BLaER1 treated with 17β-estradiol and CSF1 and Interleukin-3, amounts not matched to agents 10 nM and 100 nM (cell line): ENCODE measurements at regions not wholly inside any gene's neighbourhood (a gene's known extent, or its start where the extent isn't known, plus 50 kb on each side); places are given as distances from the start of the nearest gene placed in this dataset.

ENCODE experiments used
- H3K27ac ChIP-seq, 11 experiments: shearing (Covaris generic); formaldehyde crosslinking; 2 replicates each; pipeline ENCODE4 v1.8.1; 2022
- H3K27me3 ChIP-seq, 11 experiments: shearing (Covaris generic); formaldehyde crosslinking; 2 replicates each; pipeline ENCODE4 v1.8.1; 2022
- H3K36me3 ChIP-seq, 11 experiments: shearing (Covaris generic); formaldehyde crosslinking; 2 replicates each; pipeline ENCODE4 v1.8.1; 2022
- H3K4me1 ChIP-seq, 10 experiments: shearing (Covaris generic); formaldehyde crosslinking; 2 replicates each; pipeline ENCODE4 v1.8.1; 2022
- H3K4me2 ChIP-seq, 11 experiments: shearing (Covaris generic); formaldehyde crosslinking; 2 replicates each; pipeline ENCODE4 v1.8.1; 2022
- H3K4me3 ChIP-seq, 10 experiments: shearing (Covaris generic); formaldehyde crosslinking; 2 replicates each; pipeline ENCODE4 v1.8.1; 2022
- H3K9ac ChIP-seq, 11 experiments: shearing (Covaris generic); formaldehyde crosslinking; 2 replicates each; pipeline ENCODE4 v1.8.1; 2022
- H3K9me3 ChIP-seq, 11 experiments: shearing (Covaris generic); formaldehyde crosslinking; replicated peaks in 1 of 11; 2 replicates each; pipeline ENCODE4 v1.8.1; 2022
- H4K20me1 ChIP-seq, 11 experiments: shearing (Covaris generic); formaldehyde crosslinking; 2 replicates each; pipeline ENCODE4 v1.8.1; 2022
- Cebpa-rat ChIP-seq, 11 experiments: shearing (Covaris generic); IDR thresholded peaks; 2 replicates each; pipeline ENCODE4 v1.8.1; 2022

DNA sequence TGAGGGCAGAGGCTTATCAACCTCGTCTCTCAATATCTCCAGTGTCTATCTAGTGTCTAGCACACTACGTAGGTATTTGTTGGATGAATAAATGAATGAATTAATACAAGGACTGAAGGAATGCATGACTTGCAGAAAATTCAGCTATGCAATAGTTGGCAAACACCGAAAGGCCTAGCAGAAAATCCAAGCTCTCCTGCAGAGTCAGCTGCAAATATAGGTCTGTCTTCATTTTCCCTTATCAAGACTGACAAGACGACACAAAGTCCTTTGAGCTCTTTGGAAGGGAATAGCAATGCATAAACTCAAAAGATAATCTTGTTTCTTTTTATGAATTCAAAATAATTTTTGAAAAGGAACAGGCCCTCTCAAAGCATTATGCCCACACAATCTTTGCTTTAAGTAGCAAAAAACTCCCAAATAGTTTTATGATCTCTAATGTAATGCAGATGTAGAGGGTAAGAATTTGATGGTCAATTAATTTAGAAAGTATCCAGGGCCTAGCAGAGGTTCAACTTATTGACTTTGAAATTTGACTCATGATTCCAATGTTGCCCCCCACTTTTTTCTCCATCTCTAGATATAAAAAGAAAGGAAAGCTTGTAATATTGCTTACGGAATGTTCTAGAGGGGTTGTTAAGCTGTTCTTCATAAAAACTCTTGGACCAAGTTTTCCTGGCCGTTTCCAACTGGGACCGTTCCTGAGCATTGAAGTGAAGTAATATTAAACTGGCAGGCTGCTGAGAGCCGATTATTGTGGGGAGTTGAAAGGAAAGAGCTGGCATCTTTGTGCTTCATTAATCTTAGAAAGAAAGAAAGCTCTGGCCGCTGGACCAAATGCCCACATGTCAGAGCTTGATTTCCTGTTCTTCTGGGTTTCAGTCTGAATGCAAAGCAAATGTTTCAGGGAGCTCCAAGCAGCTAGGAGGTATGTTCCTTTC, 227.3 kb downstream of the HS3ST3A1 start:
- no peaks in the 10 kb centered on the region for H4K20me1 ChIP-seq
- no peak overlapping the region for H3K4me2 ChIP-seq
- no peaks in the 10 kb centered on the region for H3K9me3 ChIP-seq
- H3K27ac ChIP-seq = no peak overlapping the region
- H3K4me1 ChIP-seq = peaks cover 2 to 11% (median 7%) of the 10 kb centered on the region in 10 experiments; a peak in 18 of 20 replicates
- TF ChIP-seq Cebpa-rat (IDR thresholded peaks at IDR 0.05) = no peak
- peaks cover 0 to 6% (median 0%) of the 10 kb centered on the region in 11 experiments; a peak in 1 of 22 replicates for H3K27me3 ChIP-seq
- no peak overlapping the region for H3K9ac ChIP-seq
- no peak overlapping the region for H3K4me3 ChIP-seq
- no peaks in the 10 kb centered on the region for H3K36me3 ChIP-seq

DNA sequence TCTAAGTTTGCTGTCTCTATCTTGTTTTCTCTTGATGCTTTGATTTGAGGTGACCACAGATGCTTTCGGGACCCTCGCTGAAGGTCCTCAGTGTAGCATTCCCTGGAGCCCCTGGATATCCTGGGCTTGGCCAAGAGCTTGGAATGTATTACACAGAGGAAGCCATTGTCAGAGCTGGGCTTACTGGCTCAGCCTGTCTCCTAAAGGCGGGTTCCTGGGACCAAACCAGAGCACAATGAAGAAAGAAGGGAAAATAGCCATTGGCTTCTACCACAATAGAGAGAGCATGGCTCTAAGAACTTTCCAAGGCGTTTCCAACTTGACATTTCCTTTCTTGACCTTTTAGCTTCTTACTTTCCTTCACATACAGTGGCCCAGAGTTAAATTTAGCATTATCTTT, 229.3 kb downstream of the HS3ST3A1 start:
- Histone ChIP-seq H3K4me2 (no peak overlapping the region), H4K20me1 (no peaks in the 10 kb centered on the region), H3K36me3 (no peaks in the 10 kb centered on the region), H3K4me1 (no peaks in the 10 kb centered on the region), H3K9me3 (no peaks in the 10 kb centered on the region), H3K27ac (no peak overlapping the region), H3K27me3 (no peaks in the 10 kb centered on the region), H3K4me3 (no peak overlapping the region), H3K9ac (no peak overlapping the region)
- TF ChIP-seq Cebpa-rat (IDR thresholded peaks at IDR 0.05) = no peak

- no peak overlapping the region for H3K4me2 ChIP-seq
- no peak for TF ChIP-seq Cebpa-rat (IDR thresholded peaks at IDR 0.05)
- H3K4me3 ChIP-seq = no peak overlapping the region
- H4K20me1 ChIP-seq = no peaks in the 10 kb centered on the region
- no peak overlapping the region for H3K27ac ChIP-seq
- H3K27me3 ChIP-seq = no peaks in the 10 kb centered on the region
- H3K36me3 ChIP-seq = no peaks in the 10 kb centered on the region
- H3K4me1 ChIP-seq = peaks cover 0 to 4% (median 0%) of the 10 kb centered on the region in 10 experiments; a peak in 1 of 20 replicates
- no peaks in the 10 kb centered on the region for H3K9me3 ChIP-seq
- no peak overlapping the region for H3K9ac ChIP-seq
Observed at GRCh38 chr17:13367154-13367553, 234.6 kb downstream of the HS3ST3A1 start.

DNA sequence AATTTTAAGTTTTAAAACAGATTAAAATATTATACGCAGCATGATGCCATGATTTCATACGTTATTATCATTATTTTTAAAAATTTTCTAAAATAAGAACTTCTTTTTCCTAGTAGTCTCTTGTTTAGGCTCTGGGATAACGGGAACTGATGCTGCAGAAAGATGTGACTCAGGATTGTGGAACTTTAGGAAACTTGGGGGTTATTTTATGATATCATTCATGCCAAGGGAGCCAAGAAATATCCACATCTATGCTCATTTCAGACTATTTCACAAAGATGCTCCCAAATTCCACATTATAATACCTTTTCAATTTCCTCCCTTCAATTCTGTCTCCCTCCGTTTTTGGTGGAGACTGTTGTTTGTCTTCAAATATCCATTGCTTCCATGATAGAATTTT, 236.4 kb downstream of the HS3ST3A1 start:
- Histone ChIP-seq H3K4me3 (no peak overlapping the region), H3K27ac (no peak overlapping the region), H3K9ac (no peak overlapping the region), H4K20me1 (no peaks in the 10 kb centered on the region), H3K9me3 (no peaks in the 10 kb centered on the region), H3K36me3 (no peaks in the 10 kb centered on the region), H3K4me1 (peaks cover 0 to 4% (median 0%) of the 10 kb centered on the region in 10 experiments; a peak in 1 of 20 replicates), H3K4me2 (no peak overlapping the region), H3K27me3 (no peaks in the 10 kb centered on the region)
- TF ChIP-seq Cebpa-rat (IDR thresholded peaks at IDR 0.05) = no peak

GRCh38 chr17:13363771-13364170, 238.0 kb downstream of the HS3ST3A1 start:
- no peak for TF ChIP-seq Cebpa-rat (IDR thresholded peaks at IDR 0.05)
- no peaks in the 10 kb centered on the region for H3K9me3 ChIP-seq
- no peak overlapping the region for H3K4me3 ChIP-seq
- no peaks in the 10 kb centered on the region for H4K20me1 ChIP-seq
- no peak overlapping the region for H3K9ac ChIP-seq
- no peak overlapping the region for H3K4me2 ChIP-seq
- H3K36me3 ChIP-seq = no peaks in the 10 kb centered on the region
- no peak overlapping the region for H3K27ac ChIP-seq
- H3K27me3 ChIP-seq = no peaks in the 10 kb centered on the region
- peaks cover 0 to 4% (median 0%) of the 10 kb centered on the region in 10 experiments; a peak in 1 of 20 replicates for H3K4me1 ChIP-seq

GRCh38 chr17:13362341-13363122, 239.2 kb downstream of the HS3ST3A1 start:
- no peak overlapping the region for H3K9ac ChIP-seq
- no peak overlapping the region for H3K4me3 ChIP-seq
- no peak overlapping the region for H3K4me2 ChIP-seq
- H3K36me3 ChIP-seq = no peaks in the 10 kb centered on the region
- H3K9me3 ChIP-seq = no peaks in the 10 kb centered on the region
- H3K27me3 ChIP-seq = no peaks in the 10 kb centered on the region
- H4K20me1 ChIP-seq = no peaks in the 10 kb centered on the region
- no peak for TF ChIP-seq Cebpa-rat (IDR thresholded peaks at IDR 0.05)
- no peak overlapping the region for H3K27ac ChIP-seq
- peaks cover 0 to 4% (median 0%) of the 10 kb centered on the region in 10 experiments; a peak in 1 of 20 replicates for H3K4me1 ChIP-seq

GRCh38 chr17:13359774-13360173, 242.0 kb downstream of the HS3ST3A1 start:
- Histone ChIP-seq H3K9ac (no peak overlapping the region), H3K36me3 (no peaks in the 10 kb centered on the region), H3K27ac (no peak overlapping the region), H3K4me3 (no peak overlapping the region), H3K9me3 (no peaks in the 10 kb centered on the region; a peak in 1 of 22 replicates), H3K4me1 (peaks cover 0 to 4% (median 0%) of the 10 kb centered on the region in 10 experiments; a peak in 1 of 20 replicates), H4K20me1 (no peaks in the 10 kb centered on the region), H3K27me3 (no peaks in the 10 kb centered on the region), H3K4me2 (no peak overlapping the region)
- no peak for TF ChIP-seq Cebpa-rat (IDR thresholded peaks at IDR 0.05)

DNA sequence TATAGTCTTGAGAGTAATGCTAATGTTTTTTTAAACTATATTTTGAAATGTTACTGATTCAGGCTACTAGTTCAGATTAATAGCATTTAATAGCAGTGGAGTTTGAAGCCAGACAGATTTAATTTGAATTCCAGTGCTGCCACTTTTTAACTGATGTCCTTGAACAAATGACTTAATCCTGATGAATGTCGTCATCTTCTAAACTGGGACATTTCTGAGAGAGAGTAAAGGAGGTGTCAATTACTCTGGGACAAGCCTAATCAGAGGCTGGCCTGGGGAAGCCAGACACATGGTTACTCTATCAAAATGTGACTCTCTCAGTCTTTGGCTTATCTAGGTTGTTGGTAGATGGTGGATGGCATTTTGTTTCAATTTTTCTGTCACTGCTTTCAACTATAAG, 246.7 kb downstream of the HS3ST3A1 start:
- H3K27ac ChIP-seq = no peak overlapping the region
- H3K4me3 ChIP-seq = no peak overlapping the region
- H3K4me1 ChIP-seq = no peaks in the 10 kb centered on the region
- H3K36me3 ChIP-seq = no peaks in the 10 kb centered on the region
- H3K4me2 ChIP-seq = no peak overlapping the region
- H3K9me3 ChIP-seq = no peaks in the 10 kb centered on the region; a peak in 1 of 22 replicates
- no peaks in the 10 kb centered on the region for H3K27me3 ChIP-seq
- H4K20me1 ChIP-seq = peaks cover 0 to 3% (median 0%) of the 10 kb centered on the region in 11 experiments; a peak in 1 of 22 replicates
- TF ChIP-seq Cebpa-rat (IDR thresholded peaks at IDR 0.05) = no peak
- no peak overlapping the region for H3K9ac ChIP-seq

GRCh38 chr17:13353590-13353989, 248.1 kb downstream of the HS3ST3A1 start:
- Histone ChIP-seq H3K9me3 (peaks cover 0 to 5% (median under 1%) of the 10 kb centered on the region in 11 experiments; a peak in 5 of 22 replicates), H3K36me3 (no peaks in the 10 kb centered on the region), H3K27me3 (no peaks in the 10 kb centered on the region), H3K4me2 (no peak overlapping the region), H3K4me1 (peaks cover 0 to under 1% (median 0%) of the 10 kb centered on the region in 10 experiments; a peak in 1 of 20 replicates), H3K9ac (no peak overlapping the region), H3K27ac (no peak overlapping the region), H4K20me1 (peaks cover 0 to 3% (median 0%) of the 10 kb centered on the region in 11 experiments; a peak in 1 of 22 replicates), H3K4me3 (no peak overlapping the region)
- no peak for TF ChIP-seq Cebpa-rat (IDR thresholded peaks at IDR 0.05)
